Loucy (cell line): ENCODE measurements at regions not wholly inside any gene's neighbourhood (a gene's known extent, or its start where the extent isn't known, plus 50 kb on each side); places are given as distances from the start of the nearest gene placed in this dataset.

Experiments
- H2AFZ ChIP-seq: fragments of 200-600 bp; sonication (generic); 2 replicates; pipeline ENCODE4 v1.6.0; 2016; ENCODE audit warnings: antibody characterized with exemption, mild to moderate bottlenecking, low read length, moderate library complexity
- H3F3A ChIP-seq: fragments of 200-600 bp; 2 replicates; pipeline ENCODE4 v1.6.0; 2016; ENCODE audit warnings: antibody characterized with exemption, low read depth, mild to moderate bottlenecking
- H3K27me3 ChIP-seq: fragments of 200-600 bp; sonication (generic); 2 replicates; pipeline ENCODE4 v1.6.1; 2014; ENCODE audit warnings: low read length, mild to moderate bottlenecking; ENCODE audit not compliant: insufficient read depth, poor library complexity, severe bottlenecking
- H3K36me3 ChIP-seq: fragments of 200-600 bp; sonication (generic); 2 replicates; pipeline ENCODE4 v1.6.1; 2016; ENCODE audit warnings: low read length; ENCODE audit not compliant: insufficient read depth
- H3K4me1 ChIP-seq: fragments of 200-600 bp; sonication (generic); 2 replicates; pipeline ENCODE4 v1.5.1; 2014; ENCODE audit warnings: low read length, mild to moderate bottlenecking; ENCODE audit not compliant: insufficient read depth, poor library complexity, severe bottlenecking
- H3K4me2 ChIP-seq: fragments of 200-600 bp; sonication (generic); 2 replicates; pipeline ENCODE4 v1.6.0; 2014; ENCODE audit warnings: antibody characterized with exemption, low read length, low read depth, mild to moderate bottlenecking; ENCODE audit not compliant: poor library complexity, severe bottlenecking
- H3K4me3 ChIP-seq: fragments of 200-600 bp; sonication (generic); 2 replicates; pipeline ENCODE4 v1.5.1; 2014; ENCODE audit warnings: low read length, mild to moderate bottlenecking, mixed read lengths; ENCODE audit not compliant: poor library complexity, severe bottlenecking
- H3K79me2 ChIP-seq: fragments of 200-600 bp; sonication (generic); 2 replicates; pipeline ENCODE4 v1.6.1; 2014; ENCODE audit warnings: low read length; ENCODE audit not compliant: insufficient read depth
- H3K9ac ChIP-seq: fragments of 200-600 bp; sonication (generic); 2 replicates; pipeline ENCODE4 v1.6.0; 2014; ENCODE audit warnings: mild to moderate bottlenecking, low read depth, low read length, moderate library complexity; ENCODE audit not compliant: poor library complexity, severe bottlenecking
- H3K9me2 ChIP-seq: fragments of 200-600 bp; sonication (generic); replicated peaks from 2 replicates; pipeline ENCODE4 v1.6.1; 2016; ENCODE audit warnings: low read depth, low read length, mixed read lengths
- H3K9me3 ChIP-seq: fragments of 200-600 bp; sonication (generic); 2 replicates; pipeline ENCODE4 v1.6.1; 2014; ENCODE audit warnings: mild to moderate bottlenecking, antibody characterized with exemption, low read length, low read depth; ENCODE audit not compliant: insufficient read depth
- H4K20me1 ChIP-seq: fragments of 200-600 bp; sonication (generic); 2 replicates; pipeline ENCODE4 v1.6.0; 2014; ENCODE audit warnings: antibody characterized with exemption, low read length, mild to moderate bottlenecking; ENCODE audit not compliant: insufficient read depth, poor library complexity, severe bottlenecking
- CTCF ChIP-seq: fragments of 200-600 bp; sonication (generic); conservative IDR thresholded peaks from 2 replicates; pipeline ENCODE4 v1.5.1; 2014; ENCODE audit warnings: mild to moderate bottlenecking, antibody characterized with exemption, low read length
- EZH2phosphoT487 ChIP-seq: fragments of 200-600 bp; IDR thresholded peaks from 2 replicates; pipeline ENCODE4 v1.6.1; 2018; ENCODE audit warnings: antibody characterized with exemption, mild to moderate bottlenecking, moderate library complexity, borderline replicate concordance

- H3K4me3 ChIP-seq, result no peak overlapping the region
- H3K9me2 ChIP-seq, result no peaks in the 10 kb centered on the region
- TF ChIP-seq EZH2phosphoT487, result no peak
- TF ChIP-seq CTCF, result no peak
- H3K4me1 ChIP-seq, result no peaks in the 10 kb centered on the region
- H4K20me1 ChIP-seq, result no peaks in the 10 kb centered on the region
- no peaks in the 10 kb centered on the region for H3K27me3 ChIP-seq
- H3K79me2 ChIP-seq, result no peaks in the 10 kb centered on the region
- no peak overlapping the region for H2AFZ ChIP-seq
- H3K4me2 ChIP-seq, result no peak overlapping the region
- no peaks in the 10 kb centered on the region for H3K36me3 ChIP-seq
- H3F3A ChIP-seq, result no peaks in the 10 kb centered on the region
- no peaks in the 10 kb centered on the region for H3K9me3 ChIP-seq
- no peak overlapping the region for H3K9ac ChIP-seq
These were observed 246.2 kb downstream of the DMRT2 start for GRCh38 chr9:1296331-1296730.

- Histone ChIP-seq H3K4me3 (no peak overlapping the region), H3K36me3 (no peaks in the 10 kb centered on the region), H3K4me1 (no peaks in the 10 kb centered on the region), H3F3A (no peaks in the 10 kb centered on the region), H2AFZ (no peak overlapping the region), H3K4me2 (no peak overlapping the region), H4K20me1 (no peaks in the 10 kb centered on the region), H3K9me2 (no peaks in the 10 kb centered on the region), H3K27me3 (no peaks in the 10 kb centered on the region), H3K9me3 (no peaks in the 10 kb centered on the region), H3K79me2 (no peaks in the 10 kb centered on the region), H3K9ac (no peak overlapping the region)
- no peak for TF ChIP-seq EZH2phosphoT487
- TF ChIP-seq CTCF, result no peak
These were observed 247.9 kb downstream of the DMRT2 start for GRCh38 chr9:1298046-1298445.

- H3F3A ChIP-seq, result no peaks in the 10 kb centered on the region
- no peaks in the 10 kb centered on the region for H3K79me2 ChIP-seq
- H3K4me2 ChIP-seq, result no peak overlapping the region
- H3K9me3 ChIP-seq, result no peaks in the 10 kb centered on the region
- no peak overlapping the region for H3K4me3 ChIP-seq
- H2AFZ ChIP-seq, result no peak overlapping the region
- H3K36me3 ChIP-seq, result no peaks in the 10 kb centered on the region
- TF ChIP-seq CTCF (no peak), EZH2phosphoT487 (no peak)
- H4K20me1 ChIP-seq, result no peaks in the 10 kb centered on the region
- H3K9me2 ChIP-seq, result no peaks in the 10 kb centered on the region
- no peak overlapping the region for H3K9ac ChIP-seq
- no peaks in the 10 kb centered on the region for H3K27me3 ChIP-seq
- no peaks in the 10 kb centered on the region for H3K4me1 ChIP-seq
These were observed 250.8 kb downstream of the DMRT2 start for GRCh38 chr9:1300941-1301340.
